HEK293T (cell line): ENCODE measurements at regions not wholly inside any gene's neighbourhood (a gene's known extent, or its start where the extent isn't known, plus 50 kb on each side); places are given as distances from the start of the nearest gene placed in this dataset.

Experiments used
- SP1 ChIP-seq: fragments of 450-650 bp; IDR thresholded peaks from 2 replicates; pipeline ENCODE4 v1.6.1; 2017
- SUZ12 ChIP-seq: fragments of 450-650 bp; IDR thresholded peaks from 2 replicates; pipeline ENCODE4 v1.6.1; 2016; ENCODE audit warnings: mild to moderate bottlenecking

DNA sequence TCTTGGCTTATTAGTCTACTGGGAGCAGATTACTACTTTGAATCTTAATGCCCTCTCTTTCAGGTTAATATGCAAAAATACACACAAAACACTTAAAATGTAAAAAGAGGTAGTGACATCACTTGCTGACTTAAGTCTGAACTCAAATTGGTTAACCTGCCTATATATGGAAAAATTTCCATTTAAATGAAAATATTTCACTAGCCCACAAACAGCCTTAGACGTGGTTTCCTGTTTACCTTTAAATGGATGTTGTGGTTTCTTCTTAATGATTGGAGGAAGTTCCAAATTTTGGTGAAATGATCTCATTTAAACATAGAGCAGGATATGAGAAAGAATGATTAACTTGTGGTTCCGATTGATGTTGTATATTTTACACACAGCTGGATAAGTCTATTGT lies 553.7 kb downstream of the CD109 start:
- no peak for TF ChIP-seq SP1
- TF ChIP-seq SUZ12 = no peak
